OCI-LY7 (cell line): ENCODE measurements at regions not wholly inside any gene's neighbourhood (a gene's known extent, or its start where the extent isn't known, plus 50 kb on each side); places are given as distances from the start of the nearest gene placed in this dataset.

ENCODE experiments used
- BruUV-seq: library from RNA; stranded (reverse); fragments of 400-500 nt; replicated peaks from 2 replicates; lab custom pipeline; 2021; lab: Mats Ljungman, UMichigan
- CTCF ChIA-PET: fragments of 300-600 bp; sonication (Branson Sonifier 250); formaldehyde crosslinking; loops from one replicate; lab custom pipeline; 2022; ENCODE audit warnings: antibody characterized with exemption; ENCODE audit not compliant: unreplicated experiment; lab: Charles Lee
- POLR2A ChIA-PET: fragments of 300-600 bp; sonication (Branson Sonifier 250); formaldehyde crosslinking; loops from one replicate; lab custom pipeline; 2022; ENCODE audit warnings: antibody characterized with exemption; lab: Charles Lee
- DNase-seq: peaks from one replicate; pipeline ENCODE4 v3.0.0-alpha.2; 2015; ENCODE audit warnings: low spot score
- H2AFZ ChIP-seq: fragments of 200-600 bp; sonication (generic), shearing (Covaris generic); 2 replicates; pipeline ENCODE4 v1.6.1; 2014; ENCODE audit warnings: mild to moderate bottlenecking, antibody characterized with exemption, low read length, moderate library complexity
- H3K27ac ChIP-seq: fragments of 200-600 bp; sonication (generic); 2 replicates; pipeline ENCODE4 v1.5.1; 2014; ENCODE audit warnings: mixed run types, low read depth, mild to moderate bottlenecking, moderate library complexity, low read length, inconsistent platforms; ENCODE audit not compliant: poor library complexity, severe bottlenecking
- H3K36me3 ChIP-seq: fragments of 200-600 bp; sonication (generic); 2 replicates; pipeline ENCODE4 v1.6.1; 2014; ENCODE audit warnings: mild to moderate bottlenecking, antibody characterized with exemption, low read length, moderate library complexity, mixed read lengths; ENCODE audit not compliant: insufficient read depth
- H3K4me1 ChIP-seq: fragments of 200-600 bp; sonication (generic); 2 replicates; pipeline ENCODE4 v1.5.1; 2014; ENCODE audit warnings: mild to moderate bottlenecking, low read length; ENCODE audit not compliant: insufficient read depth, poor library complexity, severe bottlenecking
- H3K4me2 ChIP-seq: fragments of 200-600 bp; sonication (generic); 2 replicates; pipeline ENCODE4 v1.6.1; 2014; ENCODE audit warnings: mild to moderate bottlenecking, low read length
- H3K4me3 ChIP-seq: fragments of 200-600 bp; sonication (generic); 2 replicates; pipeline ENCODE4 v1.5.1; 2014; ENCODE audit warnings: mild to moderate bottlenecking, low read depth, low read length; ENCODE audit not compliant: poor library complexity, severe bottlenecking
- H3K79me2 ChIP-seq: fragments of 200-600 bp; sonication (generic); 2 replicates; pipeline ENCODE4 v1.6.1; 2016; ENCODE audit warnings: low read depth, mild to moderate bottlenecking, low read length, moderate library complexity, mixed read lengths; ENCODE audit not compliant: insufficient read depth
- H3K9me2 ChIP-seq: fragments of 200-600 bp; sonication (generic); 2 replicates; pipeline ENCODE4 v1.6.1; 2016; ENCODE audit warnings: mild to moderate bottlenecking, low read length, mixed read lengths; ENCODE audit not compliant: insufficient read depth
- H3K9me3 ChIP-seq: fragments of 200-600 bp; sonication (generic); 2 replicates; pipeline ENCODE4 v1.6.1; 2014; ENCODE audit warnings: mild to moderate bottlenecking, mixed run types, low read length, mixed read lengths
- H4K20me1 ChIP-seq: fragments of 200-600 bp; sonication (generic); 2 replicates; pipeline ENCODE4 v1.6.1; 2014; ENCODE audit warnings: mild to moderate bottlenecking, antibody characterized with exemption, low read length, moderate library complexity, mixed read lengths; ENCODE audit not compliant: insufficient read depth
- CTCF ChIP-seq: fragments of 200-600 bp; sonication (generic); conservative IDR thresholded peaks from 2 replicates; pipeline ENCODE4 v1.5.1; 2014; ENCODE audit warnings: mild to moderate bottlenecking, antibody characterized with exemption, low read length, moderate library complexity, mixed read lengths
- EZH2phosphoT487 ChIP-seq: fragments of 200-600 bp; sonication (generic); IDR thresholded peaks from 2 replicates; pipeline ENCODE4 v1.6.1; 2018; ENCODE audit warnings: low read depth, borderline replicate concordance, mild to moderate bottlenecking, mixed run types, antibody characterized with exemption, low read length, moderate library complexity, mixed read lengths
- intact Hi-C: fragments of 100-400 bp; cut with micrococcal nuclease; formaldehyde crosslinking; loops from one replicate; pipeline ENCODE4 v1.10.0; 2022; ENCODE audit not compliant: unreplicated experiment

- ChIA-PET CTCF (no interaction called here), POLR2A (interaction anchor here (0.5 kb wide), 1 partner anchor 358 kb away, joined by 3 read pairs; no protein-coding TSS in a partner anchor)
- Histone ChIP-seq H3K79me2 (no peaks in the 10 kb centered on the region), H3K27ac (no peak overlapping the region), H3K9me3 (peaks cover 4% of the 10 kb centered on the region; the same call in 1 of the 2 replicates), H2AFZ (no peak overlapping the region), H3K9me2 (no peaks in the 10 kb centered on the region), H3K4me1 (no peaks in the 10 kb centered on the region), H3K36me3 (no peaks in the 10 kb centered on the region), H3K4me2 (no peak overlapping the region), H3K4me3 (no peak overlapping the region), H4K20me1 (no peaks in the 10 kb centered on the region)
- TF ChIP-seq CTCF, result no peak
- TF ChIP-seq EZH2phosphoT487, result no peak
- BruUV-seq, result no TSS peak
- intact Hi-C loops, result no loop called here
- no peak for DNase-seq
Measured at GRCh38 chr7:156590212-156590611, 50.4 kb upstream of the RNF32 start.

DNA sequence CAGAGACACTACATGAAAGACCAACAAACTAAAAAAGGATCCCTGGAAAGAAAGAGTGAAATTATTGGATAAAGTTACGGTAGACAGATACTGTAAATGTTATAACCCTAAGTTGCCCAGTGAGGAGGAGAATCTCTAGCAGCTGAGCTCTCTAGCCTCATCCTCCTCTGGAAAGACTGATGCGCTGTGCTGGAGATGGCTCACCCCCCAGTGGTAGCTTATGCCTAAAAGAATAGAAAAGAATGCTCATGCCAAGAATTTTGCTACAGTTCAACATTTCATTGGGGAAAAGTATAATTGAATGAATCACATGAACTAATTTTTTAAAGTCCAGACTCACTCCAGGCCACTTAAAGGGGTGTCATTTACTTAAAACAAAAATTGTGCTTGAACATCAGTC lies 50.8 kb upstream of the RNF32 start:
- no TSS peak for BruUV-seq
- no peak for DNase-seq
- no peaks in the 10 kb centered on the region for H3K79me2 ChIP-seq

More for the DNA sequence above, 50.8 kb upstream of the RNF32 start:
- H3K27ac ChIP-seq, result no peak overlapping the region
- no peak overlapping the region for H3K4me2 ChIP-seq
- H3K36me3 ChIP-seq, result no peaks in the 10 kb centered on the region
- H3K9me2 ChIP-seq, result no peaks in the 10 kb centered on the region
- peaks cover 4% of the 10 kb centered on the region; the same call in 1 of the 2 replicates for H3K9me3 ChIP-seq
- H3K4me1 ChIP-seq, result no peaks in the 10 kb centered on the region
- no peak overlapping the region for H2AFZ ChIP-seq
- no peak overlapping the region for H3K4me3 ChIP-seq
- TF ChIP-seq CTCF (no peak), EZH2phosphoT487 (no peak)
- intact Hi-C loops, result no loop called here
- H4K20me1 ChIP-seq, result no peaks in the 10 kb centered on the region
- ChIA-PET POLR2A (interaction anchor here (0.5 kb wide), 1 partner anchor 358 kb away, joined by 3 read pairs; no protein-coding TSS in a partner anchor), CTCF (no interaction called here)
